Left hindlimb (tissue), 1 donor: ENCODE measurements at regions not wholly inside any gene's neighbourhood (a gene's known extent, or its start where the extent isn't known, plus 50 kb on each side); places are given as distances from the start of the nearest gene placed in this dataset.
"Not testable (repeated sequence)": the region's sequence is repeated elsewhere in the genome, so short reads cannot be mapped to it uniquely, and the experiment has no call there.

Experiments used
- DNase-seq: peaks from one replicate; pipeline ENCODE4 v3.0.0-alpha.2; 2018

- DNase-seq: peak; percentile 78
Measured at GRCh38 chr2:224260372-224261020, 141.4 kb downstream of the FAM124B start.

GRCh38 chr2:224259831-224260230, 142.1 kb downstream of the FAM124B start:
- DNase-seq: no peak

GRCh38 chr2:224258059-224258458, 143.8 kb downstream of the FAM124B start:
- no peak for DNase-seq

- no peak for DNase-seq
Measured at GRCh38 chr2:224257156-224257555, 144.8 kb downstream of the FAM124B start.

GRCh38 chr2:224253464-224253863, 148.4 kb downstream of the FAM124B start:
- no peak for DNase-seq

- DNase-seq: no peak
Measured at GRCh38 chr2:224252631-224253030, 149.3 kb downstream of the FAM124B start.

GRCh38 chr2:224248944-224249371, 152.9 kb downstream of the FAM124B start:
- DNase-seq: no peak

- DNase-seq: no peak
Measured at GRCh38 chr2:224242561-224242960, 159.3 kb downstream of the FAM124B start.

- no peak for DNase-seq
Measured at GRCh38 chr2:224241812-224242211, 160.1 kb downstream of the FAM124B start.

- DNase-seq: no peak
Measured at GRCh38 chr2:224241001-224241400, 160.9 kb downstream of the FAM124B start.

GRCh38 chr2:224223851-224224555, 177.9 kb downstream of the FAM124B start:
- no peak for DNase-seq

- no peak for DNase-seq
Measured at GRCh38 chr2:224222974-224223373, 178.9 kb downstream of the FAM124B start.

GRCh38 chr2:224222291-224222690, 179.6 kb downstream of the FAM124B start:
- DNase-seq: no peak

- DNase-seq: no peak
Measured at GRCh38 chr2:224221455-224221913, 180.4 kb downstream of the FAM124B start.

GRCh38 chr2:224220586-224221255, 181.2 kb downstream of the FAM124B start:
- DNase-seq: no peak

GRCh38 chr2:224219781-224220180, 180.7 kb upstream of the SERPINE2 start:
- no peak for DNase-seq

GRCh38 chr2:224217962-224218347, 178.9 kb upstream of the SERPINE2 start:
- DNase-seq: peak; percentile 40

GRCh38 chr2:224217233-224217961, 178.3 kb upstream of the SERPINE2 start:
- DNase-seq: no peak

GRCh38 chr2:224215611-224216010, 176.5 kb upstream of the SERPINE2 start:
- DNase-seq: not testable (repeated sequence)

- DNase-seq: no peak
Measured at GRCh38 chr2:224213396-224213795, 174.3 kb upstream of the SERPINE2 start.

GRCh38 chr2:224211791-224212190, 172.7 kb upstream of the SERPINE2 start:
- DNase-seq: no peak

- DNase-seq: no peak
Measured at GRCh38 chr2:224211181-224211480, 172.0 kb upstream of the SERPINE2 start.
